ENCODE measurements at regions not wholly inside any gene's neighbourhood (a gene's known extent, or its start where the extent isn't known, plus 50 kb on each side); places are given as distances from the start of the nearest gene placed in this dataset.

- H3K4me3 ChIP-seq (ENCODE audit: low read depth, poor library complexity, severe bottlenecking): no peak overlapping the region
- DNase-seq (ENCODE audit: low spot score in 2 of 2): no peak
- intact Hi-C loops (cut with DNase I; ENCODE audit: low total_unique reads): no loop called here
- TF ChIP-seq CTCF (IDR thresholded peaks at IDR 0.05): no peak
- TF ChIP-seq POLR2A (IDR thresholded peaks at IDR 0.05): no peak
- 57 to 77% methylated on average over 1 of the region's 1 CpG for WGBS, 2 donors
These were observed 2091.2 kb upstream of the ACO1 start for GRCh38 chr9:30293231-30293630.

DNA sequence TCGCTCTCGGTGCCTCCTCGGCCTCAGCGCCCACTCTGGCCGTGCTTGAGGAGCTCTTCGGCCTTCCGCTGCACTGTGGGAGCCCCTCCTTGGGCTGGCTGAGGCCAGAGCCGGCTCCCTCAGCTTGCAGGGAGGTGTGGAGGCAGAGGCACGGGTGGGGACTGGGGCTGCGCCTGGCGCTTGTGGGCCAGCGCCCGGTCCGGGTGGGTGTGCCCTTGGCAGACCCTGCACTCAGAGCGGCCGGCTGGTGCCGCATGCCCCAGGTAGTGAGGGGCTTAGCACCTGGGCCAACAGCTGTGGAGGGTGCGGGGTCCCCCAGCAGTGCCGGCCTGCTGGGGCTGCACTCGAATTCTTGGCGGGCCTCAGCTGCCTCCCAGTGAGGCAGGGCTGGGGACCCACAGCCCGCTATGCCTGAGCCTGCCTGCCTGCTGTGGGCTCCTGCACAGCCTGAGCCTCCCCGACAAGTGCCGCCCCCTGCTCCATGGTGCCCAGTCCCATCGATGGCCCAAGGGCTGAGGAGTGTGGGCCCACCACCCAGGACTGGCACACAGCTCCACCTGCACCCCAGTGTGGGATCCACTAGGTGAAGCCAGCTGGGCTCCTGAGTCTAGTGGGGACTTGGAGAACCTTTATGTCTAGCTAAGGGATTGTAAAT, 2085.2 kb upstream of the ACO1 start:
- WGBS, 2 donors: 96 to 98% methylated on average over 18 to 23 of the region's 25 CpGs
- DNase-seq (ENCODE audit: low spot score in 2 of 2): no peak
- no peak overlapping the region for H3K4me3 ChIP-seq (ENCODE audit: low read depth, poor library complexity, severe bottlenecking)
- no peak for TF ChIP-seq POLR2A (IDR thresholded peaks at IDR 0.05)
- no peak for TF ChIP-seq CTCF (IDR thresholded peaks at IDR 0.05)
- intact Hi-C loops (cut with DNase I; ENCODE audit: low total_unique reads): no loop called here

DNA sequence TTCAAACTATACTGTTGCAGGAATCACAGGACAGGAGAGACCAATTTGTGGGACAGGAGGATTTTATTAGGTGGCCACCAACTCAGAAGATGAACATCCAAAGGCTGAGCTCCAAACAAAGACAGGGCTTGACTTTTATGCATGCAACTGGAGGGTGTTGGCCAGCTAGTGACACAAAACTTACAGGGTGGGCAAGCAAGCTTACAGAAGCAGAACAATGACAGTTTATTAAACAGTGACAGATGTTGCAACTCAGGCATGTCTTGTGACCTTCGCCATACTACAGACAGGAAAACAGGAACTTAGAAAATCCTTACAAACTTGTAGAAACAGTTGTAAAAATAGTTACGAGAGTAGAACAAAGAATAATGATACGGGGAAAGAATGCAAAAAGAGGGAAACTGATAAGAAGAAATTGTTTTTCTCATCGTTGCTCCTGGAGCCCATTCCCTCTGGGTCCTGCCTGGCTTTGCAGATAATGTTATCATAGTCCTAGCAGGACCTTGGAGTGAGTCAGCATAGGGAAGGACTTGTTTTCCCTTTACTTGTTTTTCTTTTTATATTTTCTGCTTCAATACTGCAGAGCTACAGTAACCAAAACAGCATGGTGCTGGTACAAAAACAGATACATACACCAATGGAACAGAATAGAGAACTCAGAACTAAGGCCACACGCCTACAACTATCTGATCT, 2083.0 kb upstream of the ACO1 start:
- 58 to 59% methylated on average over 5 of the region's 5 CpGs for WGBS, 2 donors
- peak in 1 of 2 donors; percentile 24 for DNase-seq (ENCODE audit: low spot score in 2 of 2)
- TF ChIP-seq POLR2A (IDR thresholded peaks at IDR 0.05) (no peak), CTCF (IDR thresholded peaks at IDR 0.05) (no peak)
- no peak overlapping the region for H3K4me3 ChIP-seq (ENCODE audit: low read depth, poor library complexity, severe bottlenecking)
- intact Hi-C loops (cut with DNase I; ENCODE audit: low total_unique reads): no loop called here

- H3K4me3 ChIP-seq (ENCODE audit: low read depth, poor library complexity, severe bottlenecking): no peak overlapping the region
- 86 to 88% methylated on average over 2 of the region's 2 CpGs for WGBS, 2 donors
- TF ChIP-seq CTCF (IDR thresholded peaks at IDR 0.05) (no peak), POLR2A (IDR thresholded peaks at IDR 0.05) (no peak)
- intact Hi-C loops (cut with DNase I; ENCODE audit: low total_unique reads): no loop called here
- no peak for DNase-seq (ENCODE audit: low spot score in 2 of 2)
These were observed 2073.7 kb upstream of the ACO1 start for GRCh38 chr9:30310711-30311110.

DNA sequence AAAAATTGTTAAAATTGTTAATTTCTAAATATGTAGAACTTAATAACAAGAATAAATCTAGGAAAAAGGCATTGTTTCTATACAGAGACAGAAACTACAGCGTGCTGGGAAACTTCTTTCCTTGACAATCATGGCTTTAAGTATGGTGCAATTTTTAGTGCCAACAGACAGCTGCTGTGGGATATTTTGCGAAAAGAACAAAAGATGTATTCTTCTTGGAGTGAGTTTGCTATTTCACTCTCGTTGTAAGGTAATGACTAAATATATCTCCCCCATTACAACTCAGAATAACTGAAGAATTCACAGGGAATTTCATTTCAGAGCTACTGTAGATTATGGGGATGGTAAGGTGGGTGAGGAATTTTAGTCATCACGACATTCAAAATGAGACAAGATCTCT, 2055.0 kb upstream of the ACO1 start:
- no peak overlapping the region for H3K4me3 ChIP-seq (ENCODE audit: low read depth, poor library complexity, severe bottlenecking)
- WGBS, 2 donors: 71 to 72% methylated on average over 4 of the region's 4 CpGs
- TF ChIP-seq POLR2A (IDR thresholded peaks at IDR 0.05) (no peak), CTCF (IDR thresholded peaks at IDR 0.05) (no peak)
- intact Hi-C loops (cut with DNase I; ENCODE audit: low total_unique reads): no loop called here
- DNase-seq (ENCODE audit: low spot score in 2 of 2): no peak

Data from lower leg skin (tissue), 4 donors.